Neural cell (in vitro differentiated cells): ENCODE measurements at regions not wholly inside any gene's neighbourhood (a gene's known extent, or its start where the extent isn't known, plus 50 kb on each side); places are given as distances from the start of the nearest gene placed in this dataset.

ENCODE experiments used
- H2AFZ ChIP-seq: fragments of 200-600, 300-800 bp; sonication (generic), shearing (Covaris generic); 2 replicates; pipeline ENCODE4 v1.6.0; 2014; ENCODE audit warnings: low read depth, mild to moderate bottlenecking, antibody characterized with exemption, low read length, moderate library complexity
- H3F3A ChIP-seq: fragments of 200-600 bp; shearing (Covaris generic); 2 replicates; pipeline ENCODE4 v1.6.1; 2016; ENCODE audit warnings: mild to moderate bottlenecking, moderate library complexity, mixed read lengths, antibody characterized with exemption, low read length; ENCODE audit not compliant: insufficient read depth, poor library complexity, severe bottlenecking
- H3K27ac ChIP-seq: fragments of 200-600, 300-800 bp; sonication (generic), shearing (Covaris generic); 2 replicates; pipeline ENCODE4 v1.5.1; 2014; ENCODE audit warnings: mild to moderate bottlenecking, low read length, moderate library complexity
- H3K27me3 ChIP-seq: fragments of 300-800, 200-600 bp; sonication (generic), shearing (Covaris generic); 2 replicates; pipeline ENCODE4 v1.6.0; 2014; ENCODE audit warnings: mild to moderate bottlenecking, low read depth, low read length, moderate library complexity; ENCODE audit not compliant: insufficient read depth
- H3K36me3 ChIP-seq: fragments of 300-800, 200-600 bp; sonication (generic), shearing (Covaris generic); 2 replicates; pipeline ENCODE4 v1.5.1; 2014; ENCODE audit warnings: mild to moderate bottlenecking, antibody characterized with exemption, low read length, moderate library complexity; ENCODE audit not compliant: insufficient read depth
- H3K4me2 ChIP-seq: fragments of 300-800, 200-600 bp; sonication (generic), shearing (Covaris generic); 2 replicates; pipeline ENCODE4 v1.6.0; 2014; ENCODE audit warnings: mild to moderate bottlenecking, low read length
- H3K4me3 ChIP-seq: fragments of 300-800, 200-600 bp; sonication (generic), shearing (Covaris generic); 2 replicates; pipeline ENCODE4 v1.5.1; 2014; ENCODE audit warnings: mild to moderate bottlenecking, low read length, moderate library complexity
- H3K79me2 ChIP-seq: fragments of 200-600 bp; shearing (Covaris generic); replicated peaks from 2 replicates; pipeline ENCODE4 v1.6.0; 2014; ENCODE audit warnings: mild to moderate bottlenecking, low read length, moderate library complexity; ENCODE audit not compliant: insufficient read depth
- H3K9ac ChIP-seq: fragments of 300-800, 200-600 bp; sonication (generic), shearing (Covaris generic); 2 replicates; pipeline ENCODE4 v1.6.1; 2016; ENCODE audit warnings: mild to moderate bottlenecking, low read length, mixed read lengths
- H3K9me2 ChIP-seq: fragments of 200-600 bp; shearing (Covaris generic); 2 replicates; pipeline ENCODE4 v1.6.1; 2016; ENCODE audit warnings: mild to moderate bottlenecking, low read length, mixed read lengths; ENCODE audit not compliant: insufficient read depth
- H3K9me3 ChIP-seq: fragments of 200-600, 300-800 bp; sonication (generic), shearing (Covaris generic); 2 replicates; pipeline ENCODE4 v1.6.1; 2016; ENCODE audit warnings: mild to moderate bottlenecking, mixed run types, low read length, moderate library complexity, mixed read lengths
- H4K20me1 ChIP-seq: fragments of 200-600 bp; shearing (Covaris generic); 2 replicates; pipeline ENCODE4 v1.6.1; 2016; ENCODE audit warnings: mild to moderate bottlenecking, mixed run types; ENCODE audit not compliant: insufficient read depth
- EP300 ChIP-seq: fragments of 450-650 bp; conservative IDR thresholded peaks from 2 replicates; pipeline ENCODE4 v1.6.1; 2014; ENCODE audit warnings: antibody characterized with exemption, mild to moderate bottlenecking, moderate library complexity; ENCODE audit not compliant: poor library complexity, severe bottlenecking
- EZH2 ChIP-seq: fragments of 200-600, 300-800 bp; shearing (Covaris generic), sonication (generic); IDR thresholded peaks from 2 replicates; pipeline ENCODE4 v1.6.1; 2014; ENCODE audit warnings: antibody characterized with exemption, low read length, borderline replicate concordance, mild to moderate bottlenecking; ENCODE audit not compliant: insufficient read depth, poor library complexity, severe bottlenecking
- MXI1 ChIP-seq: fragments of 450-650 bp; conservative IDR thresholded peaks from 2 replicates; pipeline ENCODE4 v1.6.1; 2014; ENCODE audit warnings: antibody characterized with exemption, mild to moderate bottlenecking; ENCODE audit not compliant: poor library complexity, severe bottlenecking
- POLR2AphosphoS5 ChIP-seq: IDR thresholded peaks from 2 replicates; pipeline ENCODE4 v1.6.1; 2012
- RAD21 ChIP-seq: fragments of 450-650 bp; conservative IDR thresholded peaks from 2 replicates; pipeline ENCODE4 v1.6.1; 2014; ENCODE audit warnings: antibody characterized with exemption, mild to moderate bottlenecking, moderate library complexity
- SMC3 ChIP-seq: fragments of 450-650 bp; conservative IDR thresholded peaks from 2 replicates; pipeline ENCODE4 v1.6.1; 2014; ENCODE audit warnings: antibody characterized with exemption, mild to moderate bottlenecking, moderate library complexity; ENCODE audit not compliant: poor library complexity
- TAF1 ChIP-seq: IDR thresholded peaks from 2 replicates; pipeline ENCODE4 v1.6.1; 2012; ENCODE audit warnings: low read depth
- TF ChIP-seq, protein P1 (sequence below): IDR thresholded peaks from 2 replicates; pipeline ENCODE4 v1.6.1; 2012; ENCODE audit warnings: borderline replicate concordance
- TF ChIP-seq, protein P2 (sequence below): fragments of 450-650 bp; IDR thresholded peaks from 2 replicates; pipeline ENCODE4 v1.5.1; 2014; ENCODE audit warnings: antibody characterized with exemption, mild to moderate bottlenecking, moderate library complexity; ENCODE audit not compliant: poor library complexity, severe bottlenecking

DNA sequence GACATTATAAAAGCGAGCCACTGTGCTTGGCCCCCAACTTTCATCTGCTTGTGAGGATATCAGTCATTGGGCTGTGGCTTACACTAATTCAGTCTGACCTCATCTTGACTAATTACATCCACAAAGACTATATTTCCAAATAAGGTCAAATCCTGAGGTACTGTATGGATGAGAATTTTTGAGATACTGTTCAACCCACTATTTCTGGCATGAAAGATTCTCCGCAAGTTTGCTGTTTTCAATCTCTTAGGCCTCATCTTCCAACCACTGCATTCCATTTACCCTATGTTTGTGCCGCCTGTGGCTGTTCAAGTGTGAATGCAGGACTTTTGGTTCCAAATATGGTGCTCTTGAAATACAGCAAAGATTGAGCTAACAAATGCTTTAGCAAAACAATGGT is 400.9 kb upstream of the SGCD start:
- no peaks in the 10 kb centered on the region for H3K36me3 ChIP-seq
- H3K9me3 ChIP-seq = no peaks in the 10 kb centered on the region
- no peaks in the 10 kb centered on the region for H3K27me3 ChIP-seq
- H3K9ac ChIP-seq = no peak overlapping the region
- no peaks in the 10 kb centered on the region for H3K79me2 ChIP-seq
- no peaks in the 10 kb centered on the region for H3F3A ChIP-seq
- H4K20me1 ChIP-seq = no peaks in the 10 kb centered on the region
- no peak overlapping the region for H3K27ac ChIP-seq
- no peak overlapping the region for H2AFZ ChIP-seq
- H3K4me2 ChIP-seq = no peak overlapping the region
- TF ChIP-seq, protein P1, sequence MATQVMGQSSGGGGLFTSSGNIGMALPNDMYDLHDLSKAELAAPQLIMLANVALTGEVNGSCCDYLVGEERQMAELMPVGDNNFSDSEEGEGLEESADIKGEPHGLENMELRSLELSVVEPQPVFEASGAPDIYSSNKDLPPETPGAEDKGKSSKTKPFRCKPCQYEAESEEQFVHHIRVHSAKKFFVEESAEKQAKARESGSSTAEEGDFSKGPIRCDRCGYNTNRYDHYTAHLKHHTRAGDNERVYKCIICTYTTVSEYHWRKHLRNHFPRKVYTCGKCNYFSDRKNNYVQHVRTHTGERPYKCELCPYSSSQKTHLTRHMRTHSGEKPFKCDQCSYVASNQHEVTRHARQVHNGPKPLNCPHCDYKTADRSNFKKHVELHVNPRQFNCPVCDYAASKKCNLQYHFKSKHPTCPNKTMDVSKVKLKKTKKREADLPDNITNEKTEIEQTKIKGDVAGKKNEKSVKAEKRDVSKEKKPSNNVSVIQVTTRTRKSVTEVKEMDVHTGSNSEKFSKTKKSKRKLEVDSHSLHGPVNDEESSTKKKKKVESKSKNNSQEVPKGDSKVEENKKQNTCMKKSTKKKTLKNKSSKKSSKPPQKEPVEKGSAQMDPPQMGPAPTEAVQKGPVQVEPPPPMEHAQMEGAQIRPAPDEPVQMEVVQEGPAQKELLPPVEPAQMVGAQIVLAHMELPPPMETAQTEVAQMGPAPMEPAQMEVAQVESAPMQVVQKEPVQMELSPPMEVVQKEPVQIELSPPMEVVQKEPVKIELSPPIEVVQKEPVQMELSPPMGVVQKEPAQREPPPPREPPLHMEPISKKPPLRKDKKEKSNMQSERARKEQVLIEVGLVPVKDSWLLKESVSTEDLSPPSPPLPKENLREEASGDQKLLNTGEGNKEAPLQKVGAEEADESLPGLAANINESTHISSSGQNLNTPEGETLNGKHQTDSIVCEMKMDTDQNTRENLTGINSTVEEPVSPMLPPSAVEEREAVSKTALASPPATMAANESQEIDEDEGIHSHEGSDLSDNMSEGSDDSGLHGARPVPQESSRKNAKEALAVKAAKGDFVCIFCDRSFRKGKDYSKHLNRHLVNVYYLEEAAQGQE = no peak
- no peak for TF ChIP-seq EZH2
- no peak for TF ChIP-seq RAD21
- TF ChIP-seq, protein P2, sequence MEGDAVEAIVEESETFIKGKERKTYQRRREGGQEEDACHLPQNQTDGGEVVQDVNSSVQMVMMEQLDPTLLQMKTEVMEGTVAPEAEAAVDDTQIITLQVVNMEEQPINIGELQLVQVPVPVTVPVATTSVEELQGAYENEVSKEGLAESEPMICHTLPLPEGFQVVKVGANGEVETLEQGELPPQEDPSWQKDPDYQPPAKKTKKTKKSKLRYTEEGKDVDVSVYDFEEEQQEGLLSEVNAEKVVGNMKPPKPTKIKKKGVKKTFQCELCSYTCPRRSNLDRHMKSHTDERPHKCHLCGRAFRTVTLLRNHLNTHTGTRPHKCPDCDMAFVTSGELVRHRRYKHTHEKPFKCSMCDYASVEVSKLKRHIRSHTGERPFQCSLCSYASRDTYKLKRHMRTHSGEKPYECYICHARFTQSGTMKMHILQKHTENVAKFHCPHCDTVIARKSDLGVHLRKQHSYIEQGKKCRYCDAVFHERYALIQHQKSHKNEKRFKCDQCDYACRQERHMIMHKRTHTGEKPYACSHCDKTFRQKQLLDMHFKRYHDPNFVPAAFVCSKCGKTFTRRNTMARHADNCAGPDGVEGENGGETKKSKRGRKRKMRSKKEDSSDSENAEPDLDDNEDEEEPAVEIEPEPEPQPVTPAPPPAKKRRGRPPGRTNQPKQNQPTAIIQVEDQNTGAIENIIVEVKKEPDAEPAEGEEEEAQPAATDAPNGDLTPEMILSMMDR = no peak
- TF ChIP-seq EP300 = no peak
- no peak for TF ChIP-seq TAF1
- no peak for TF ChIP-seq MXI1
- no peak for TF ChIP-seq POLR2AphosphoS5
- TF ChIP-seq SMC3 = no peak
- no peaks in the 10 kb centered on the region for H3K9me2 ChIP-seq
- H3K4me3 ChIP-seq = no peak overlapping the region

DNA sequence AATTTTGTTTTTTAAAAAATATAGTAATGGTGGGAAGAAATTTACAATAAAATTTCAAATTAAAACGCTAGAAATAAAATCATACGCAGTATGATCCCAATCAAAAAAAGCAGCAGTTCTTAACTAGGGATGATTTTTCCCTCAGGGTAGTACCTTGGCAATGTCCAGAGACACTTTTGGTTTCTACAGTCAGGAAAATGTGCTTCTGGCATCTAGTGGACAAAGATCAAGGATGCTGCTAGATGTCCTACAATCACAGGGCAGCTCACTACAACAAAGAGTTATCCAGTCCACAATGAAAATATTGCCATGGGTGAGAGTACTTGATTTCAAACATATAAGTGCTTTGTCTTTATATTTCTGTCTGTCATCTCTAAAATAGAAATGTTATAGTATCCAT is 400.2 kb upstream of the SGCD start:
- Histone ChIP-seq H4K20me1 (no peaks in the 10 kb centered on the region), H3F3A (no peaks in the 10 kb centered on the region), H3K9ac (no peak overlapping the region), H2AFZ (no peak overlapping the region), H3K36me3 (no peaks in the 10 kb centered on the region), H3K27me3 (no peaks in the 10 kb centered on the region), H3K79me2 (no peaks in the 10 kb centered on the region), H3K9me2 (no peaks in the 10 kb centered on the region), H3K27ac (no peak overlapping the region), H3K4me2 (no peak overlapping the region), H3K9me3 (no peaks in the 10 kb centered on the region), H3K4me3 (no peak overlapping the region)
- TF ChIP-seq, protein P1 = no peak
- TF ChIP-seq MXI1 (no peak), EZH2 (no peak), SMC3 (no peak), EP300 (no peak), POLR2AphosphoS5 (no peak), TAF1 (no peak), RAD21 (no peak)
- TF ChIP-seq, protein P2 = no peak
